Retinal pigment epithelial cell (primary cell): ENCODE measurements at regions not wholly inside any gene's neighbourhood (a gene's known extent, or its start where the extent isn't known, plus 50 kb on each side); places are given as distances from the start of the nearest gene placed in this dataset.

Experiments used
- DNase-seq: peaks from one replicate; pipeline ENCODE4 v3.0.0-alpha.2; 2010; ENCODE audit warnings: low read depth
- H3K4me3 ChIP-seq: 2 replicates; pipeline ENCODE4 v1.5.1; 2011; ENCODE audit warnings: mild to moderate bottlenecking, low read length, control low read depth, moderate library complexity
- CTCF ChIP-seq: conservative IDR thresholded peaks from 2 replicates; pipeline ENCODE4 v1.5.1; 2011; ENCODE audit warnings: low read depth, low read length, control low read depth, inconsistent platforms

GRCh38 chr6:91509711-91510110 is 922.8 kb upstream of the MAP3K7 start:
- TF ChIP-seq CTCF, result no peak
- H3K4me3 ChIP-seq, result no peak overlapping the region
- no peak for DNase-seq

GRCh38 chr6:91509039-91509438 is 922.2 kb upstream of the MAP3K7 start:
- no peak for TF ChIP-seq CTCF
- H3K4me3 ChIP-seq, result no peak overlapping the region
- no peak for DNase-seq

GRCh38 chr6:91506509-91506908 is 919.6 kb upstream of the MAP3K7 start:
- H3K4me3 ChIP-seq, result no peak overlapping the region
- no peak for DNase-seq
- no peak for TF ChIP-seq CTCF

- no peak for TF ChIP-seq CTCF
- DNase-seq, result no peak
- no peak overlapping the region for H3K4me3 ChIP-seq
Observed at GRCh38 chr6:91505199-91505598, 918.3 kb upstream of the MAP3K7 start.

- TF ChIP-seq CTCF, result no peak
- no peak overlapping the region for H3K4me3 ChIP-seq
- DNase-seq, result no peak
Observed at GRCh38 chr6:91501930-91502329, 915.1 kb upstream of the MAP3K7 start.

- no peak for TF ChIP-seq CTCF
- H3K4me3 ChIP-seq, result no peak overlapping the region
- DNase-seq, result no peak
Observed at GRCh38 chr6:91500689-91501303, 913.9 kb upstream of the MAP3K7 start.

- no peak for TF ChIP-seq CTCF
- no peak overlapping the region for H3K4me3 ChIP-seq
- no peak for DNase-seq
Observed at GRCh38 chr6:91498576-91498975, 911.7 kb upstream of the MAP3K7 start.
